Transverse colon (tissue), 3 donors: ENCODE measurements at regions not wholly inside any gene's neighbourhood (a gene's known extent, or its start where the extent isn't known, plus 50 kb on each side); places are given as distances from the start of the nearest gene placed in this dataset.

Source experiments
- POLR2A ChIP-seq: fragments of 450-650 bp; IDR thresholded peaks from one replicate; pipeline ENCODE4 v1.6.1; 2016; ENCODE audit warnings: antibody characterized with exemption, mild to moderate bottlenecking, moderate library complexity
- TF ChIP-seq, protein P1 (sequence below), 5 experiments: fragments of 200-600 bp in 3 of 5; fragments of 450-650 bp in 2 of 5; sonication (generic) in 3 of 5; IDR thresholded peaks; 1 replicate in 2 of 5; 2 replicates in 3 of 5; pipeline ENCODE4 v1.5.1; 2016 to 2017; ENCODE audit warnings: antibody characterized with exemption in 5 of 5, inconsistent platforms in 3 of 5, mild to moderate bottlenecking in 2 of 5, moderate library complexity in 1 of 5

DNA sequence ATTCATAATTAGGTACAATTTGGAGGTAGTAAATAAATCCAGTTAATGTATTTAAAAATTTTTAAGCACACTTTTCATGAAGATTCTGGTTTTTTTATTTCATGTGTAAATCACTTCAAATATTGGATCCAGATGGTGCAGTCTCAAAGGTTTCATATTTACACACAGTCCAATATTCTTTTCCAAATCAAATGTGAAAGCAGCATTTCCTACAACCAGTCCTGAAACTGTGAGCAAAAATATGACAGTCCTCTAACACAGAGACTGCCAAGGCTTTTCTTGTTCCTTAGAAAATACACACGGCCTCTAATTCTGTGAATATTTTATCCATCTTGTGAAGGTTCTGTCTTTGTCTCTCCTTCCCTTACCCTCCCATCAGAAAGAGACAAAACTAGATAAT, 645.9 kb downstream of the ARL4A start:
- TF ChIP-seq POLR2A, result no peak
- TF ChIP-seq, protein P1, sequence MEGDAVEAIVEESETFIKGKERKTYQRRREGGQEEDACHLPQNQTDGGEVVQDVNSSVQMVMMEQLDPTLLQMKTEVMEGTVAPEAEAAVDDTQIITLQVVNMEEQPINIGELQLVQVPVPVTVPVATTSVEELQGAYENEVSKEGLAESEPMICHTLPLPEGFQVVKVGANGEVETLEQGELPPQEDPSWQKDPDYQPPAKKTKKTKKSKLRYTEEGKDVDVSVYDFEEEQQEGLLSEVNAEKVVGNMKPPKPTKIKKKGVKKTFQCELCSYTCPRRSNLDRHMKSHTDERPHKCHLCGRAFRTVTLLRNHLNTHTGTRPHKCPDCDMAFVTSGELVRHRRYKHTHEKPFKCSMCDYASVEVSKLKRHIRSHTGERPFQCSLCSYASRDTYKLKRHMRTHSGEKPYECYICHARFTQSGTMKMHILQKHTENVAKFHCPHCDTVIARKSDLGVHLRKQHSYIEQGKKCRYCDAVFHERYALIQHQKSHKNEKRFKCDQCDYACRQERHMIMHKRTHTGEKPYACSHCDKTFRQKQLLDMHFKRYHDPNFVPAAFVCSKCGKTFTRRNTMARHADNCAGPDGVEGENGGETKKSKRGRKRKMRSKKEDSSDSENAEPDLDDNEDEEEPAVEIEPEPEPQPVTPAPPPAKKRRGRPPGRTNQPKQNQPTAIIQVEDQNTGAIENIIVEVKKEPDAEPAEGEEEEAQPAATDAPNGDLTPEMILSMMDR (IDR thresholded peaks at IDR 0.05), result no peak
